ENCODE measurements at regions not wholly inside any gene's neighbourhood (a gene's known extent, or its start where the extent isn't known, plus 50 kb on each side); places are given as distances from the start of the nearest gene placed in this dataset.
"Not testable (repeated sequence)": the region's sequence is repeated elsewhere in the genome, so short reads cannot be mapped to it uniquely, and the experiment has no call there.

DNA sequence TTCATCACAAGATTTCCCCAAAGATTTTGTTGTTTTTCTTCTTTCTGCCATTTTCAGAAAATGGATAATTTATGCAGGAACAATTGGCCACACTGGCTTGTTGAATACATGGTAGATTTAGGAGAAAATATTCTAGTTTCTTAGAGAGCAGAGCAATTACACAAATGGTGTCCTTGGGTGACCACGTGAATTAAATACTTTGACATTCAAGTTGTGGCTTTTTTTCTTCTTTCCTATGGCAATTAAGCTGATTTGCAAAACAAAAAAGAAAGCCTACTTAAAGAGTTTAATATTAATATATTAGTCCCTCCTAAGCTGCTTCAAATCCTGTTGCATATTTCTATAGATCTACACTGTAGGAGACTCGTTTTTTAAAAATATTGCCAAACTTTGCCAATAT lies 133.0 kb upstream of the HTR2C start:
- Histone ChIP-seq H3K36me3 (no peaks in the 10 kb centered on the region), H3K27me3 (peaks cover 22% of the 10 kb centered on the region), H3K4me1 (no peaks in the 10 kb centered on the region), H3K4me3 (ENCODE audit: low read depth, low read length) (no peak overlapping the region), H3K9me3 (no peaks in the 10 kb centered on the region)
- TF ChIP-seq, protein P1, sequence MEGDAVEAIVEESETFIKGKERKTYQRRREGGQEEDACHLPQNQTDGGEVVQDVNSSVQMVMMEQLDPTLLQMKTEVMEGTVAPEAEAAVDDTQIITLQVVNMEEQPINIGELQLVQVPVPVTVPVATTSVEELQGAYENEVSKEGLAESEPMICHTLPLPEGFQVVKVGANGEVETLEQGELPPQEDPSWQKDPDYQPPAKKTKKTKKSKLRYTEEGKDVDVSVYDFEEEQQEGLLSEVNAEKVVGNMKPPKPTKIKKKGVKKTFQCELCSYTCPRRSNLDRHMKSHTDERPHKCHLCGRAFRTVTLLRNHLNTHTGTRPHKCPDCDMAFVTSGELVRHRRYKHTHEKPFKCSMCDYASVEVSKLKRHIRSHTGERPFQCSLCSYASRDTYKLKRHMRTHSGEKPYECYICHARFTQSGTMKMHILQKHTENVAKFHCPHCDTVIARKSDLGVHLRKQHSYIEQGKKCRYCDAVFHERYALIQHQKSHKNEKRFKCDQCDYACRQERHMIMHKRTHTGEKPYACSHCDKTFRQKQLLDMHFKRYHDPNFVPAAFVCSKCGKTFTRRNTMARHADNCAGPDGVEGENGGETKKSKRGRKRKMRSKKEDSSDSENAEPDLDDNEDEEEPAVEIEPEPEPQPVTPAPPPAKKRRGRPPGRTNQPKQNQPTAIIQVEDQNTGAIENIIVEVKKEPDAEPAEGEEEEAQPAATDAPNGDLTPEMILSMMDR (IDR thresholded peaks at IDR 0.05; ENCODE audit: low read depth, low read length): no peak
- no peak for DNase-seq

GRCh38 chrX:114451397-114451796 lies 132.5 kb upstream of the HTR2C start:
- H3K36me3 ChIP-seq: no peaks in the 10 kb centered on the region
- peaks cover 19% of the 10 kb centered on the region for H3K27me3 ChIP-seq
- TF ChIP-seq, protein P1 (IDR thresholded peaks at IDR 0.05; ENCODE audit: low read depth, low read length): no peak
- no peak overlapping the region for H3K4me3 ChIP-seq (ENCODE audit: low read depth, low read length)
- DNase-seq: no peak
- H3K4me1 ChIP-seq: no peaks in the 10 kb centered on the region
- H3K9me3 ChIP-seq: no peaks in the 10 kb centered on the region

DNA sequence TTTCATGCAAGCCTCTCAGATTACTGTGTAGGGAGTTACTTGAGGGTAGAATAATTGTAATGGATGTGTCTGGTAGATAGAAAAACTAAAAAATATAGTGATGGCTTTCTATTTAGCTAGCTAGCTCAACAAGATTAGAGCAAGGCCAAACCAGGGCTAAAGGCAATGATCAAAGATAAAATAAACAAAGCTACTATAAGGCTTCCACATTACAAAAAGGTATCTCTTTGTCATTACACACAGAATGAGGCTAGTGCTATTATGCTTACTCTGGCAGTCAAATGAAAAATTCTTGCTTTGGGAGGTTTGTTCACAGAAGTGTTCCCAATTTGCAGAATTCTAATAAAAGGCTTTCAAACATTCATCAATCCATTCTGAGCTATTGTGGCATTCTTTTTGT lies 121.6 kb upstream of the HTR2C start:
- TF ChIP-seq, protein P1 (IDR thresholded peaks at IDR 0.05; ENCODE audit: low read depth, low read length): no peak
- Histone ChIP-seq H3K9me3 (no peaks in the 10 kb centered on the region), H3K36me3 (no peaks in the 10 kb centered on the region), H3K27me3 (no peaks in the 10 kb centered on the region), H3K4me3 (ENCODE audit: low read depth, low read length) (no peak overlapping the region), H3K4me1 (no peaks in the 10 kb centered on the region)
- no peak for DNase-seq

DNA sequence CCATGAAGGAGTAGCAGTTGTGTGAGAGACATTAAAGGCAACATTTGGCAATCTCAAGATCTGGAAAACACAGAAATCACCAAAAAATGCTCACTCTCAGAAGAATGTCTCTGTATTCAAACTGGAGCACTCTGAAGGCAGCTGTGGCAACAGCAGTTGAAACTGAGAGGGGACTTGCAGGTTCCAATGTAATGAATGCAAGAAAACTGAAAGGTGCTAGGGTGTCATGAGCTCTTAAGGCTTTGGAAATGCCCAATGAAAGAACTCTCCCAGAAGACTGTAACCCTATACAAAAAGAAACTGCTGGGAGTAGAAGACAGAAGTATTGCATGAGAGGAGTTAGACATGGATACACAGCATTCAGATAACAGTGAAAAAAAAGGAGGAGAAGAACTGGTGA lies 118.2 kb upstream of the HTR2C start:
- Histone ChIP-seq H3K36me3 (no peaks in the 10 kb centered on the region), H3K27me3 (no peaks in the 10 kb centered on the region), H3K9me3 (no peaks in the 10 kb centered on the region), H3K4me1 (no peaks in the 10 kb centered on the region), H3K4me3 (ENCODE audit: low read depth, low read length) (no peak overlapping the region)
- DNase-seq: no peak
- TF ChIP-seq, protein P1 (IDR thresholded peaks at IDR 0.05; ENCODE audit: low read depth, low read length): no peak

DNA sequence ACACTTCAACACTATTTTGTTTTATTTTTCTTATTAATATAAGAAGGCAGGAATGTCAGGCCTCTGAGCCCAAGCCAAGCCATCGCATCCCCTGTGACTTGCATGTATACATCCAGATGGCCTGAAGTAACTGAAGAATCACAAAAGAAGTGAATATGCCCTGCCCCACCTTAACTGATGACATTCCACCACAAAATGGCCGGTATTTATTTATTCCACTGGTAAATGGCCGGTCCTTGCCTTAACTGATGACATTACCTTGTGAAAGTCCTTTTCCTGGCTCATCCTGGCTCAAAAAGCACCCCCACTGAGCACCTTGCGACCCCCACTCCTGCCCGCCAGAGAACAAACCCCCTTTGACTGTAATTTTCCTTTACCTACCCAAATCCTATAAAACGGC lies 111.9 kb upstream of the HTR2C start:
- not testable (repeated sequence) for DNase-seq; H3K36me3 ChIP-seq; H3K27me3 ChIP-seq; H3K9me3 ChIP-seq; H3K4me3 ChIP-seq (ENCODE audit: low read depth, low read length); H3K4me1 ChIP-seq

- TF ChIP-seq, protein P1 (IDR thresholded peaks at IDR 0.05; ENCODE audit: low read depth, low read length): no peak
- no peak for DNase-seq
- Histone ChIP-seq H3K9me3 (no peaks in the 10 kb centered on the region), H3K4me1 (no peaks in the 10 kb centered on the region), H3K27me3 (no peaks in the 10 kb centered on the region), H3K4me3 (ENCODE audit: low read depth, low read length) (no peak overlapping the region), H3K36me3 (no peaks in the 10 kb centered on the region)
Observed at GRCh38 chrX:114472788-114473187, 111.1 kb upstream of the HTR2C start.

DNA sequence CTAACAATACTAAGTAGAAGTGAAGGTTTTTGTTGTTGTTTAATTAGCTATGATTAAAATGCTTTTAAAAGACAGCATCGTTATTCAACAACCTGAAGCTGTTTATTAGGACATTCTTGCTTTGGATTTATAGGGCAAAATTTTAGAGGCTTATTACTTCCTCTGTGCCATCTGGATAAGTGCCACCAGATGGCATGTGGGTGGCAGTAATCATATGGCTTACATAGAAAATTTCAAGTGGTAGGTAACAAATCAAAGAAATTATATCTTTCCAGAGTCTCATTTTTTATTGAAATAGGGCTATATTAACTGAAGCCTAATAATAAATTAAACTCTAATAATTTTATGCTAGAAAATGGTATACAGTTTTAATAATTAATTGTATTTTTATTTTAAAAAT lies 83.3 kb upstream of the HTR2C start:
- Histone ChIP-seq H3K4me1 (no peaks in the 10 kb centered on the region), H3K36me3 (no peaks in the 10 kb centered on the region), H3K27me3 (no peaks in the 10 kb centered on the region), H3K4me3 (ENCODE audit: low read depth, low read length) (no peak overlapping the region), H3K9me3 (no peaks in the 10 kb centered on the region)
- DNase-seq: no peak
- TF ChIP-seq, protein P1 (IDR thresholded peaks at IDR 0.05; ENCODE audit: low read depth, low read length): 0 out of 2 replicates have a peak, but pooled peaks have one; percentile 5

Data from BE2C (cell line).